IMR-90 (cell line): ENCODE measurements at regions not wholly inside any gene's neighbourhood (a gene's known extent, or its start where the extent isn't known, plus 50 kb on each side); places are given as distances from the start of the nearest gene placed in this dataset.

ENCODE experiments used
- ATAC-seq: fragments of 200-7000 bp; cut with Tn5 transposase; 2 replicates; pipeline ENCODE4 v1.9.1; 2020; ENCODE audit warnings: low read depth, mild to moderate bottlenecking, moderate library complexity
- BruUV-seq: library from RNA; stranded (reverse); fragments of 400-500 nt; replicated peaks from 2 replicates; lab custom pipeline; 2021; lab: Mats Ljungman, UMichigan
- CTCF ChIA-PET: fragments of 300-600 bp; formaldehyde crosslinking; extraction: SDS; loops from one replicate; lab custom pipeline; 2021; ENCODE audit warnings: antibody characterized with exemption; lab: Yijun Ruan, JAX
- POLR2A ChIA-PET: fragments of 300-600 bp; sonication (Branson Sonifier 250); formaldehyde crosslinking; loops from one replicate; lab custom pipeline; 2022; ENCODE audit warnings: antibody characterized with exemption; ENCODE audit not compliant: unreplicated experiment; lab: Charles Lee
- DNase-seq: peaks from one replicate; pipeline ENCODE4 v3.0.0; 2013
- H2AFZ ChIP-seq: replicated peaks from 2 replicates; pipeline ENCODE3; 2013; ENCODE audit warnings: low read length, mild to moderate bottlenecking; ENCODE audit not compliant: poor library complexity
- H2AK5ac ChIP-seq: 2 replicates; pipeline ENCODE4 v1.6.1; 2013; ENCODE audit warnings: low read depth, low read length, inconsistent platforms
- H2AK9ac ChIP-seq: replicated peaks from 2 replicates; pipeline ENCODE3; 2013; ENCODE audit warnings: mild to moderate bottlenecking, low read depth, low read length, moderate library complexity; ENCODE audit not compliant: poor library complexity
- H2BK120ac ChIP-seq: 2 replicates; pipeline ENCODE4 v1.6.1; 2013; ENCODE audit warnings: low read depth, low read length, inconsistent platforms
- H2BK15ac ChIP-seq: 3 replicates; pipeline ENCODE4 v1.6.1; 2013; ENCODE audit warnings: low read depth, low read length, inconsistent platforms
- H2BK20ac ChIP-seq: 2 replicates; pipeline ENCODE4 v1.6.1; 2013; ENCODE audit warnings: low read depth, mild to moderate bottlenecking, inconsistent platforms, low read length, moderate library complexity
- H2BK5ac ChIP-seq: 2 replicates; pipeline ENCODE4 v1.6.1; 2013; ENCODE audit warnings: mild to moderate bottlenecking, low read depth, low read length, inconsistent platforms; ENCODE audit not compliant: poor library complexity, severe bottlenecking
- H3K14ac ChIP-seq: replicated peaks from 2 replicates; pipeline ENCODE4 v1.6.1; 2013; ENCODE audit warnings: low read depth, low read length, inconsistent platforms
- H3K18ac ChIP-seq: 2 replicates; pipeline ENCODE4 v1.6.1; 2013; ENCODE audit warnings: low read depth, low read length, control low read depth
- H3K23ac ChIP-seq: 2 replicates; pipeline ENCODE4 v1.6.1; 2013; ENCODE audit warnings: low read depth, low read length, inconsistent platforms
- H3K27ac ChIP-seq: 2 replicates; pipeline ENCODE4 v1.5.1; 2013; ENCODE audit warnings: mild to moderate bottlenecking, control low read depth, low read length; ENCODE audit not compliant: insufficient read depth
- H3K27me3 ChIP-seq: 2 replicates; pipeline ENCODE4 v1.6.1; 2013; ENCODE audit warnings: low read length; ENCODE audit not compliant: control insufficient read depth, insufficient read depth
- H3K36me3 ChIP-seq: 2 replicates; pipeline ENCODE4 v1.6.1; 2013; ENCODE audit warnings: low read length, mixed read lengths; ENCODE audit not compliant: control insufficient read depth, insufficient read depth
- H3K4ac ChIP-seq: 2 replicates; pipeline ENCODE4 v1.6.1; 2013; ENCODE audit warnings: low read depth, low read length, inconsistent platforms
- H3K4me1 ChIP-seq: 2 replicates; pipeline ENCODE4 v1.6.1; 2013; ENCODE audit warnings: low read length, mixed read lengths; ENCODE audit not compliant: control insufficient read depth, insufficient read depth
- H3K4me2 ChIP-seq: 2 replicates; pipeline ENCODE4 v1.6.1; 2013; ENCODE audit warnings: low read depth, mild to moderate bottlenecking, control low read depth, low read length, moderate library complexity
- H3K4me3 ChIP-seq: 2 replicates; pipeline ENCODE4 v1.5.1; 2013; ENCODE audit warnings: low read depth, mild to moderate bottlenecking, control low read depth, low read length, moderate library complexity; ENCODE audit not compliant: insufficient read depth
- H3K56ac ChIP-seq: 2 replicates; pipeline ENCODE4 v1.6.1; 2013; ENCODE audit warnings: low read length, inconsistent platforms; ENCODE audit not compliant: insufficient read depth; ENCODE audit errors: extremely low read depth
- H3K79me1 ChIP-seq, 2 experiments: 2 replicates each; pipeline ENCODE4 v1.6.1; 2013; ENCODE audit warnings: low read length in 2 of 2, inconsistent platforms in 1 of 2, low read depth in 1 of 2
- H3K9ac ChIP-seq: 2 replicates; pipeline ENCODE4 v1.6.1; 2013; ENCODE audit warnings: low read depth, low read length, control low read depth
- H3K9me1 ChIP-seq: 2 replicates; pipeline ENCODE4 v1.6.1; 2013; ENCODE audit warnings: low read length, inconsistent platforms; ENCODE audit not compliant: insufficient read depth
- H3K9me3 ChIP-seq: 2 replicates; pipeline ENCODE4 v1.6.1; 2013; ENCODE audit warnings: low read length; ENCODE audit not compliant: control insufficient read depth, insufficient read depth
- H4K20me1 ChIP-seq: 2 replicates; pipeline ENCODE4 v1.6.1; 2013; ENCODE audit warnings: low read length, inconsistent platforms; ENCODE audit not compliant: insufficient read depth
- H4K5ac ChIP-seq: 2 replicates; pipeline ENCODE4 v1.6.1; 2013; ENCODE audit warnings: mild to moderate bottlenecking, low read depth, low read length, control low read depth
- H4K8ac ChIP-seq, 2 experiments: 2 replicates each; pipeline ENCODE4 v1.6.1; 2013; ENCODE audit warnings: low read depth in 2 of 2, low read length in 2 of 2, control low read depth in 1 of 2, inconsistent platforms in 1 of 2
- H4K91ac ChIP-seq: 2 replicates; pipeline ENCODE4 v1.6.1; 2013; ENCODE audit warnings: low read depth, low read length, inconsistent platforms; ENCODE audit not compliant: insufficient read depth
- CHD1 ChIP-seq: IDR thresholded peaks from 2 replicates; pipeline ENCODE4 v1.6.1; 2012; ENCODE audit warnings: low read depth, low read length, improper control_type of control experiment
- FOS ChIP-seq: fragments of 150-350 bp; IDR thresholded peaks from 2 replicates; pipeline ENCODE4 v1.6.1; 2016; ENCODE audit warnings: low read depth, low read length
- MAFK ChIP-seq: IDR thresholded peaks from 2 replicates; pipeline ENCODE4 v1.6.1; 2012; ENCODE audit warnings: low read depth, low read length, improper control_type of control experiment
- MAZ ChIP-seq: IDR thresholded peaks from 2 replicates; pipeline ENCODE4 v1.6.1; 2012; ENCODE audit warnings: low read depth, mild to moderate bottlenecking, low read length, improper control_type of control experiment, moderate library complexity, borderline replicate concordance
- MXI1 ChIP-seq: IDR thresholded peaks from 2 replicates; pipeline ENCODE4 v1.6.1; 2012; ENCODE audit warnings: low read depth, mild to moderate bottlenecking, low read length, moderate library complexity, borderline replicate concordance
- RAD21 ChIP-seq: IDR thresholded peaks from 2 replicates; pipeline ENCODE4 v1.6.1; 2012; ENCODE audit warnings: low read length, improper control_type of control experiment
- RFX5 ChIP-seq: IDR thresholded peaks from 2 replicates; pipeline ENCODE4 v1.8.0; 2012; ENCODE audit warnings: low read depth, mild to moderate bottlenecking, low read length, moderate library complexity
- SMC3 ChIP-seq: fragments of 150-350 bp; IDR thresholded peaks from 2 replicates; pipeline ENCODE4 v1.6.1; 2016; ENCODE audit warnings: low read depth, mild to moderate bottlenecking, antibody characterized with exemption, low read length, moderate library complexity
- USF2 ChIP-seq: fragments of 150-350 bp; IDR thresholded peaks from 2 replicates; pipeline ENCODE4 v1.6.1; 2017; ENCODE audit warnings: mild to moderate bottlenecking, antibody characterized with exemption, low read length, low read depth
- WGBS, 2 experiments: methylation state at CpG; one replicate each; pipeline versions ENCODE4 v1.1.5 to v1.1.7; 2013; ENCODE audit warnings: missing lambda C conversion rate in 2 of 2; ENCODE audit not compliant: insufficient read length in 1 of 2; ENCODE audit errors: extremely low coverage in 2 of 2; 5-methylcytosine and 5-hydroxymethylcytosine counted together
- dilution Hi-C: fragments of 300-500 bp; cut with HindIII; formaldehyde crosslinking; loops from one replicate; pipeline ENCODE4 v1.14.3; 2018; ENCODE audit warnings: low sequenced_read_pairs; ENCODE audit not compliant: unreplicated experiment
- in situ Hi-C: fragments of 300-500 bp; cut with MboI; formaldehyde crosslinking; loops from 3 replicates; pipeline ENCODE4 v1.14.3; 2019; ENCODE audit warnings: low sequenced_read_pairs, inconsistent platforms, mixed read lengths
- intact Hi-C: fragments of 100-400 bp; cut with micrococcal nuclease; formaldehyde crosslinking; loops from 2 replicates; pipeline ENCODE4 v1.10.0; 2022

GRCh38 chr1:38605063-38605462 is 254.5 kb downstream of the RRAGC start:
- Histone ChIP-seq H4K8ac (no peak overlapping the region), H4K20me1 (no peaks in the 10 kb centered on the region), H2AK5ac (no peak overlapping the region), H3K27ac (no peak overlapping the region), H4K91ac (no peak overlapping the region), H2AFZ (no peak overlapping the region), H2BK15ac (no peak overlapping the region), H2BK5ac (no peak overlapping the region), H3K9ac (no peak overlapping the region), H3K23ac (no peak overlapping the region), H2BK20ac (no peak overlapping the region), H3K27me3 (no peaks in the 10 kb centered on the region; the same call in 1 of the 2 replicates), H2BK120ac (no peak overlapping the region), H3K14ac (no peak overlapping the region), H2AK9ac (no peak overlapping the region), H3K9me3 (no peaks in the 10 kb centered on the region), H3K4me3 (no peak overlapping the region), H3K18ac (no peak overlapping the region), H4K5ac (no peak overlapping the region), H3K4me2 (no peak overlapping the region), H3K79me1 (no peaks in the 10 kb centered on the region), H3K4me1 (no peaks in the 10 kb centered on the region), H3K4ac (no peak overlapping the region), H3K56ac (no peak overlapping the region), H3K9me1 (no peaks in the 10 kb centered on the region), H3K36me3 (no peaks in the 10 kb centered on the region)
- DNase-seq (no peak), ATAC-seq (no peak)
- intact Hi-C loops = loop anchor here (5.0 kb wide), 1 partner anchor 487 kb away; no protein-coding TSS in a partner anchor
- ChIA-PET POLR2A (no interaction called here), CTCF (interaction anchor here (1.0 kb wide), 1 partner anchor 59 kb away, joined by 3 read pairs; no protein-coding TSS in a partner anchor)
- no CpG with 5 or more reads among the region's 3 CpGs for WGBS, 2 experiments
- dilution Hi-C loops = no loop called here
- TF ChIP-seq MXI1 (no peak), MAZ (no peak), CHD1 (no peak), MAFK (no peak), RAD21 (no peak), SMC3 (no peak), RFX5 (no peak), FOS (no peak), USF2 (no peak)
- no TSS peak for BruUV-seq
- in situ Hi-C loops = no loop called here
